SK-N-SH (cell line): ENCODE measurements at regions not wholly inside any gene's neighbourhood (a gene's known extent, or its start where the extent isn't known, plus 50 kb on each side); places are given as distances from the start of the nearest gene placed in this dataset.

Experiments
- CTCF ChIA-PET: fragments of 300-600, 350-600 bp; formaldehyde crosslinking; extraction: SDS; loops from one replicate; lab custom pipeline; 2021; lab: Yijun Ruan, JAX
- POLR2A ChIA-PET: fragments of 350-600 bp; sonication (Branson Sonifier 250); formaldehyde crosslinking; extraction: SDS; loops from one replicate; lab custom pipeline; 2020; ENCODE audit warnings: antibody characterized with exemption, inconsistent platforms; lab: Yijun Ruan, JAX
- DNase-seq: peaks from one replicate; pipeline ENCODE4 v3.0.0; 2012
- H2AFZ ChIP-seq: fragments of 200-600 bp; sonication (generic); 2 replicates; pipeline ENCODE4 v1.8.1; 2016; ENCODE audit warnings: antibody characterized with exemption, mild to moderate bottlenecking, low read depth
- H3F3A ChIP-seq: fragments of 200-600 bp; sonication (generic); replicated peaks from 2 replicates; pipeline ENCODE3; 2016; ENCODE audit warnings: antibody characterized with exemption, mild to moderate bottlenecking; ENCODE audit not compliant: insufficient read depth
- H3K27ac ChIP-seq, 2 experiments: fragments of 200-500 bp in 1 of 2; fragments of 200-600 bp in 1 of 2; sonication (Bioruptor generic) in 1 of 2; sonication (generic), shearing (Covaris generic) in 1 of 2; 2 replicates each; pipeline versions ENCODE4 v1.5.1 to v1.6.1; 2014 to 2016; ENCODE audit warnings: low read depth in 2 of 2, inconsistent platforms in 1 of 2, low read length in 1 of 2, mild to moderate bottlenecking in 1 of 2, mixed read lengths in 1 of 2
- H3K27me3 ChIP-seq: fragments of 200-600 bp; sonication (generic), shearing (Covaris generic); 2 replicates; pipeline ENCODE4 v1.6.1; 2016; ENCODE audit warnings: mixed run types; ENCODE audit not compliant: insufficient read depth
- H3K36me3 ChIP-seq, 2 experiments: fragments of 200-500 bp in 1 of 2; fragments of 200-600 bp in 1 of 2; sonication (Bioruptor generic) in 1 of 2; sonication (generic) in 1 of 2; replicated peaks in 1 of 2; 2 replicates each; pipeline versions ENCODE3 to v1.5.1; 2014 to 2016; ENCODE audit warnings: low read length in 1 of 2, mild to moderate bottlenecking in 1 of 2; ENCODE audit not compliant: insufficient read depth in 2 of 2, control insufficient read depth in 1 of 2
- H3K4me1 ChIP-seq, 2 experiments: fragments of 200-500 bp in 1 of 2; fragments of 200-600 bp in 1 of 2; sonication (Bioruptor generic) in 1 of 2; sonication (generic), shearing (Covaris generic) in 1 of 2; 2 replicates each; pipeline versions ENCODE4 v1.5.1 to v1.6.1; 2014 to 2016; ENCODE audit warnings: low read depth in 1 of 2, low read length in 1 of 2, mixed run types in 1 of 2; ENCODE audit not compliant: insufficient read depth in 2 of 2, control insufficient read depth in 1 of 2
- H3K4me2 ChIP-seq: fragments of 200-600 bp; sonication (generic), shearing (Covaris generic); 2 replicates; pipeline ENCODE4 v1.6.1; 2017; ENCODE audit warnings: mixed run types
- H3K4me3 ChIP-seq, 2 experiments: fragments of 200-500 bp in 1 of 2; fragments of 200-600 bp in 1 of 2; sonication (Bioruptor generic) in 1 of 2; sonication (generic), shearing (Covaris generic) in 1 of 2; 2 replicates each; pipeline versions ENCODE4 v1.5.1 to v1.8.1; 2014 to 2016; ENCODE audit warnings: low read depth in 2 of 2, inconsistent platforms in 1 of 2, low read length in 1 of 2, mild to moderate bottlenecking in 1 of 2, mixed read lengths in 1 of 2, moderate library complexity in 1 of 2
- H3K79me2 ChIP-seq: fragments of 200-600 bp; sonication (generic); 2 replicates; pipeline ENCODE4 v1.8.1; 2017; ENCODE audit warnings: mild to moderate bottlenecking; ENCODE audit not compliant: insufficient read depth
- H3K9ac ChIP-seq: fragments of 200-600 bp; sonication (generic); 2 replicates; pipeline ENCODE4 v1.6.1; 2017; ENCODE audit warnings: mixed run types
- H3K9me2 ChIP-seq: fragments of 200-600 bp; sonication (generic); 2 replicates; pipeline ENCODE4 v1.6.1; 2017; ENCODE audit warnings: mixed run types
- H3K9me3 ChIP-seq: fragments of 200-600 bp; sonication (generic); 2 replicates; pipeline ENCODE4 v1.6.1; 2017; ENCODE audit warnings: mixed run types, mild to moderate bottlenecking, moderate library complexity
- H4K20me1 ChIP-seq: fragments of 200-600 bp; sonication (generic); 2 replicates; pipeline ENCODE4 v1.6.1; 2017; ENCODE audit warnings: mild to moderate bottlenecking, mixed run types; ENCODE audit not compliant: insufficient read depth
- FOSL2 ChIP-seq: IDR thresholded peaks from 2 replicates; pipeline ENCODE4 v1.4.0; 2012; ENCODE audit warnings: low read depth, mild to moderate bottlenecking, moderate library complexity, borderline replicate concordance
- GATA2 ChIP-seq: sonication (generic); formaldehyde crosslinking; IDR thresholded peaks from 2 replicates; pipeline ENCODE4 v1.5.0; 2020; ENCODE audit warnings: mild to moderate bottlenecking, missing genetic modification reagents
- MXI1 ChIP-seq: IDR thresholded peaks from 2 replicates; pipeline ENCODE4 v1.6.1; 2012; ENCODE audit warnings: mild to moderate bottlenecking, low read depth, low read length, improper control_type of control experiment
- POLR2AphosphoS5 ChIP-seq: IDR thresholded peaks from 2 replicates; pipeline ENCODE4 v1.6.1; 2012; ENCODE audit warnings: low read depth, low read length
- RXRA ChIP-seq: IDR thresholded peaks from 2 replicates; pipeline ENCODE4 v1.4.0; 2012; ENCODE audit warnings: low read depth, mild to moderate bottlenecking, borderline replicate concordance
- TEAD4 ChIP-seq: IDR thresholded peaks from 2 replicates; pipeline ENCODE4 v1.4.0; 2012; ENCODE audit warnings: mild to moderate bottlenecking, borderline replicate concordance; ENCODE audit not compliant: insufficient read depth
- YY1 ChIP-seq: IDR thresholded peaks from 2 replicates; pipeline ENCODE4 v1.4.0; 2012; ENCODE audit warnings: low read depth, mild to moderate bottlenecking
- WGBS: methylation state at CpG from one replicate; pipeline ENCODE4 v1.1.6; 2017; ENCODE audit warnings: low lambda C conversion rate; 5-methylcytosine and 5-hydroxymethylcytosine counted together
- TF ChIP-seq, protein P1 (sequence below): fragments of 150-350 bp; IDR thresholded peaks from 2 replicates; pipeline ENCODE4 v1.6.1; 2017; ENCODE audit warnings: antibody characterized with exemption, low read length, low read depth, borderline replicate concordance
- TF ChIP-seq, protein P2 (sequence below): IDR thresholded peaks from 2 replicates; pipeline ENCODE4; 2012
- TF ChIP-seq, protein P3 (sequence below): fragments of 200-600 bp; sonication (generic); IDR thresholded peaks from 2 replicates; pipeline ENCODE4 v1.6.1; 2017; ENCODE audit warnings: antibody characterized with exemption, mild to moderate bottlenecking, moderate library complexity

DNA sequence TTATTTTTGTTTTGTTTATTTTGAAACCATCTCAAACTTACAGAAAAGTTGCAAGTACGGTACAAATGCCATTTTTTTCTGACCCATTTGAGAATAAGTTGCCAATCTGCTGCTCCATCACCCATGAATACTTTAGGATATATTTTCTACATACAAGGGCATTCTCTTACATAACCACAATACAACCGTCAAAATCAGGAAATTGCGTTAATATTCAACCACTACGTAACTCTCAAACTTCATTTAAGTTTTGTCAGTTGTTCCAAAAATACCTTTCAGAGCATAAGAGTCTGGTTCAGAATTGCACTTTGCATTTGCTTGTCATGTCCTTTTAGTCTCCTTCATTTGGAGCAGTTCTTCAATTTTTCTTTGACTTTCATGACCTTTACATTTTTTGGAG is 194.3 kb upstream of the BDNF start:
- Histone ChIP-seq H3K4me1 (no peaks in the 10 kb centered on the region), H3K27ac (no peak overlapping the region), H3K36me3 (no peaks in the 10 kb centered on the region), H2AFZ (no peak overlapping the region), H3K9me2 (no peaks in the 10 kb centered on the region), H3F3A (no peaks in the 10 kb centered on the region), H3K9me3 (no peaks in the 10 kb centered on the region), H3K4me2 (no peak overlapping the region), H3K9ac (no peak overlapping the region), H3K27me3 (no peaks in the 10 kb centered on the region), H3K79me2 (no peaks in the 10 kb centered on the region), H3K4me3 (no peak overlapping the region), H4K20me1 (no peaks in the 10 kb centered on the region)
- WGBS, result 81% methylated on average over 4 of the region's 4 CpGs
- no peak for DNase-seq
- ChIA-PET CTCF (no interaction called here), POLR2A (no interaction called here)
- TF ChIP-seq MXI1, result no peak
- TF ChIP-seq, protein P1, sequence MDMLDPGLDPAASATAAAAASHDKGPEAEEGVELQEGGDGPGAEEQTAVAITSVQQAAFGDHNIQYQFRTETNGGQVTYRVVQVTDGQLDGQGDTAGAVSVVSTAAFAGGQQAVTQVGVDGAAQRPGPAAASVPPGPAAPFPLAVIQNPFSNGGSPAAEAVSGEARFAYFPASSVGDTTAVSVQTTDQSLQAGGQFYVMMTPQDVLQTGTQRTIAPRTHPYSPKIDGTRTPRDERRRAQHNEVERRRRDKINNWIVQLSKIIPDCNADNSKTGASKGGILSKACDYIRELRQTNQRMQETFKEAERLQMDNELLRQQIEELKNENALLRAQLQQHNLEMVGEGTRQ, result no peak
- no peak for TF ChIP-seq YY1
- TF ChIP-seq GATA2 (CRISPR knock-in tag), result no peak
- TF ChIP-seq TEAD4, result no peak
- TF ChIP-seq, protein P2, sequence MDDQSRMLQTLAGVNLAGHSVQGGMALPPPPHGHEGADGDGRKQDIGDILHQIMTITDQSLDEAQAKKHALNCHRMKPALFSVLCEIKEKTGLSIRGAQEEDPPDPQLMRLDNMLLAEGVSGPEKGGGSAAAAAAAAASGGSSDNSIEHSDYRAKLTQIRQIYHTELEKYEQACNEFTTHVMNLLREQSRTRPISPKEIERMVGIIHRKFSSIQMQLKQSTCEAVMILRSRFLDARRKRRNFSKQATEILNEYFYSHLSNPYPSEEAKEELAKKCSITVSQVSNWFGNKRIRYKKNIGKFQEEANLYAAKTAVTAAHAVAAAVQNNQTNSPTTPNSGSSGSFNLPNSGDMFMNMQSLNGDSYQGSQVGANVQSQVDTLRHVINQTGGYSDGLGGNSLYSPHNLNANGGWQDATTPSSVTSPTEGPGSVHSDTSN, result no peak
- no peak for TF ChIP-seq RXRA
- TF ChIP-seq, protein P3, sequence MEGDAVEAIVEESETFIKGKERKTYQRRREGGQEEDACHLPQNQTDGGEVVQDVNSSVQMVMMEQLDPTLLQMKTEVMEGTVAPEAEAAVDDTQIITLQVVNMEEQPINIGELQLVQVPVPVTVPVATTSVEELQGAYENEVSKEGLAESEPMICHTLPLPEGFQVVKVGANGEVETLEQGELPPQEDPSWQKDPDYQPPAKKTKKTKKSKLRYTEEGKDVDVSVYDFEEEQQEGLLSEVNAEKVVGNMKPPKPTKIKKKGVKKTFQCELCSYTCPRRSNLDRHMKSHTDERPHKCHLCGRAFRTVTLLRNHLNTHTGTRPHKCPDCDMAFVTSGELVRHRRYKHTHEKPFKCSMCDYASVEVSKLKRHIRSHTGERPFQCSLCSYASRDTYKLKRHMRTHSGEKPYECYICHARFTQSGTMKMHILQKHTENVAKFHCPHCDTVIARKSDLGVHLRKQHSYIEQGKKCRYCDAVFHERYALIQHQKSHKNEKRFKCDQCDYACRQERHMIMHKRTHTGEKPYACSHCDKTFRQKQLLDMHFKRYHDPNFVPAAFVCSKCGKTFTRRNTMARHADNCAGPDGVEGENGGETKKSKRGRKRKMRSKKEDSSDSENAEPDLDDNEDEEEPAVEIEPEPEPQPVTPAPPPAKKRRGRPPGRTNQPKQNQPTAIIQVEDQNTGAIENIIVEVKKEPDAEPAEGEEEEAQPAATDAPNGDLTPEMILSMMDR, result no peak
- no peak for TF ChIP-seq POLR2AphosphoS5

DNA sequence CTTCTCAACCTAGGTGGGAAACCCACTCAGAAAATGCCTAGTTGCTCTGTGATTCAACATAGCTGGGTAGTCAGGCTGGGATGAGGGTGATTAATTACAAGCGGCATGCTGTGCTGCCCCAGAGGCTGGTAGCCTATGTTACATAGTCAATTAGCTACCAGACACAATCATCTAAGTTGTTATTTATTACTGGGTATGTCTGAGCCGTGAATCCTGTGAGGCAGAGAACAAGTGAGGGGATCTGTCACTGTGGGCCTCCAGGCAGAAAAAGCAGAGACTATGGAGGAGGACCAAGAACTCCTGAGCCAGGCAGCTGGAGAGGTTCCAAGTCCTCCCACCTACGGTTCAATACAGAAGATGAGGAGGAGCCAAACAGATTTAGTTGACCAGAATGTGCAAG is 186.6 kb upstream of the BDNF start:
- H3K27me3 ChIP-seq, result no peaks in the 10 kb centered on the region
- CTCF ChIA-PET, result no interaction called here
- DNase-seq, result no peak
- H3K79me2 ChIP-seq, result no peaks in the 10 kb centered on the region
- no peak overlapping the region for H3K9ac ChIP-seq
- H3K4me2 ChIP-seq, result no peak overlapping the region
- no peak overlapping the region for H3K4me3 ChIP-seq
- no peaks in the 10 kb centered on the region for H4K20me1 ChIP-seq
- no peak overlapping the region for H3K27ac ChIP-seq
- H3K9me3 ChIP-seq, result no peaks in the 10 kb centered on the region
- H3K36me3 ChIP-seq, result no peaks in the 10 kb centered on the region
- H3K4me1 ChIP-seq, result no peaks in the 10 kb centered on the region; a peak in 1 of 4 replicates
- H3K9me2 ChIP-seq, result no peaks in the 10 kb centered on the region
- 24% methylated on average over 3 of the region's 3 CpGs for WGBS
- no peaks in the 10 kb centered on the region for H3F3A ChIP-seq
- H2AFZ ChIP-seq, result no peak overlapping the region
- POLR2A ChIA-PET, result no interaction called here
- TF ChIP-seq MXI1 (no peak), POLR2AphosphoS5 (no peak), FOSL2 (no peak)
